Lower leg skin (tissue), 4 donors: ENCODE measurements at regions not wholly inside any gene's neighbourhood (a gene's known extent, or its start where the extent isn't known, plus 50 kb on each side); places are given as distances from the start of the nearest gene placed in this dataset.

Source experiments
- DNase-seq, 2 donors: peaks; one replicate each; pipeline ENCODE4 v3.0.0-alpha.2; 2019; ENCODE audit warnings: low spot score in 2 of 2
- H3K4me3 ChIP-seq: fragments of 200-600 bp; sonication (generic); 2 replicates; pipeline ENCODE4 v1.5.1; 2017; ENCODE audit warnings: mild to moderate bottlenecking, low read depth; ENCODE audit not compliant: poor library complexity, severe bottlenecking
- POLR2A ChIP-seq, 2 donors: fragments of 450-650 bp; IDR thresholded peaks; one replicate each; pipeline ENCODE4 v1.6.1; 2016 to 2017; ENCODE audit warnings: antibody characterized with exemption in 2 of 2, mild to moderate bottlenecking in 1 of 2, moderate library complexity in 1 of 2
- WGBS, 2 donors: methylation state at CpG; one replicate each; pipeline ENCODE4 v1.1.5; 2018; 5-methylcytosine and 5-hydroxymethylcytosine counted together
- intact Hi-C: fragments of 100-400 bp; cut with DNase I; formaldehyde crosslinking; loops from one replicate; pipeline ENCODE4 v1.15.0; 2023; ENCODE audit warnings: low total_unique reads
- TF ChIP-seq, protein P1 (sequence below), 3 donors: fragments of 450-650 bp; IDR thresholded peaks; one replicate each; pipeline ENCODE4 v1.5.1; 2016; ENCODE audit warnings: antibody characterized with exemption in 3 of 3, mild to moderate bottlenecking in 3 of 3, moderate library complexity in 2 of 3

DNA sequence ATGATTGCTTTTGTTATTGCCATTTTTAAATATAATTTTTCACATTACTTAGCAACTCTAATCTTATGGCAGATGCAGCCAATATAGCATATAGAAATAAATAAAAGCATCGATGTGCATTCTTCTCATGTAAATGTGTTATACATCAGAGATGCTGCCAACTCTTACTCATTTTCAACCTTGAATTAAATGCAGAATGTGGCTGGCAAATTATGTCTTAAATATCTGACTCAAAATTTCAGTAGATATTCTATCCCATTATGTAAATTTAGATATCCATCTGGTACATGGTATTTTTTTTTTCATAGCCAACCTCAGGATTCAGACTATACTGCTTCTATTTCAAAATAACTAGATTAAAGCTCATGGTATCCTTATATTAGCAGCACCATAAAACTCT, 916.7 kb upstream of the TMPRSS15 start:
- intact Hi-C loops: no loop called here
- no peak for DNase-seq
- TF ChIP-seq POLR2A (IDR thresholded peaks at IDR 0.05): no peak
- TF ChIP-seq, protein P1, sequence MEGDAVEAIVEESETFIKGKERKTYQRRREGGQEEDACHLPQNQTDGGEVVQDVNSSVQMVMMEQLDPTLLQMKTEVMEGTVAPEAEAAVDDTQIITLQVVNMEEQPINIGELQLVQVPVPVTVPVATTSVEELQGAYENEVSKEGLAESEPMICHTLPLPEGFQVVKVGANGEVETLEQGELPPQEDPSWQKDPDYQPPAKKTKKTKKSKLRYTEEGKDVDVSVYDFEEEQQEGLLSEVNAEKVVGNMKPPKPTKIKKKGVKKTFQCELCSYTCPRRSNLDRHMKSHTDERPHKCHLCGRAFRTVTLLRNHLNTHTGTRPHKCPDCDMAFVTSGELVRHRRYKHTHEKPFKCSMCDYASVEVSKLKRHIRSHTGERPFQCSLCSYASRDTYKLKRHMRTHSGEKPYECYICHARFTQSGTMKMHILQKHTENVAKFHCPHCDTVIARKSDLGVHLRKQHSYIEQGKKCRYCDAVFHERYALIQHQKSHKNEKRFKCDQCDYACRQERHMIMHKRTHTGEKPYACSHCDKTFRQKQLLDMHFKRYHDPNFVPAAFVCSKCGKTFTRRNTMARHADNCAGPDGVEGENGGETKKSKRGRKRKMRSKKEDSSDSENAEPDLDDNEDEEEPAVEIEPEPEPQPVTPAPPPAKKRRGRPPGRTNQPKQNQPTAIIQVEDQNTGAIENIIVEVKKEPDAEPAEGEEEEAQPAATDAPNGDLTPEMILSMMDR (IDR thresholded peaks at IDR 0.05): no peak
- H3K4me3 ChIP-seq: no peak overlapping the region
- 75 to 77% methylated on average over 1 of the region's 1 CpG for WGBS, 2 donors

DNA sequence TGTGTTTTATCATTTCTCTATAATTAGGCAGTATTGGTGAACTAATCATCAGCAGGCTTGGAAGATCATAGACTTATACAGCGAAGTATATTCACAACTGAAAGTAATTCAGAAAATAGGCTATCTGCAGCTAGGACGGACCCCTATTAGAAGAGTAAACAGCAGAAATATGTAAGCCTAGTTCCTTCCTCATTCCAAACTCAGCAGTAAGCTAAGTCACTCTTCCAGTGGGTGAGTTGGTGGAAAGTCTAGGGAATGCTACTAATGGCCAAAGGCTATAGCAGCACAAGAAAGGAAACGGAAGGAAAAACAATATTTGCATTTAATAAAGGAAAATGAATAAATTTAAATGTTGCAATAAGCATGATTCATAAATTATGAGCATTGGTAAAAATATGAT, 918.1 kb upstream of the TMPRSS15 start:
- TF ChIP-seq, protein P1 (IDR thresholded peaks at IDR 0.05): no peak
- TF ChIP-seq POLR2A (IDR thresholded peaks at IDR 0.05): no peak
- intact Hi-C loops: no loop called here
- no peak for DNase-seq
- H3K4me3 ChIP-seq: no peak overlapping the region
- WGBS, 2 donors: 66 to 67% methylated on average over 3 of the region's 3 CpGs

DNA sequence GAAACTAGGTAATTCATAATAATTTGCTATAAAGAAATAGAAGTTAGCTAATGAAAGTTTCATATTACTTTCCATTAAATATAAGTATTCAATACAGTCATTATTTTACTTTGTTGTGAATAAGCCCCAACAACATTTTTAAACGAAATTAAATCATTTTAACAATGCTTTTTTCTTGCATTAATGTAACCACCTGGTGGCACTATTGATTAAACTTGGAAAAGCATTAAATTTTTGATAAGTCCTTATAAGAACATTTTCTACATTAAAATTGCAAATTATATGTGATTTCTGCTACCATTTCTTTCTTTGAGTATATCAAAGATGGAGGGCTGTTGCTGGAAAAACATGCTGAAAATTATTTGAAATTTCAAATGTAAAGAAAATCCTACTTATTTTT, 918.8 kb upstream of the TMPRSS15 start:
- no peak overlapping the region for H3K4me3 ChIP-seq
- WGBS, 2 donors: 11 to 23% methylated on average over 1 of the region's 1 CpG
- no peak for DNase-seq
- intact Hi-C loops: no loop called here
- TF ChIP-seq POLR2A (IDR thresholded peaks at IDR 0.05): no peak
- TF ChIP-seq, protein P1 (IDR thresholded peaks at IDR 0.05): no peak

DNA sequence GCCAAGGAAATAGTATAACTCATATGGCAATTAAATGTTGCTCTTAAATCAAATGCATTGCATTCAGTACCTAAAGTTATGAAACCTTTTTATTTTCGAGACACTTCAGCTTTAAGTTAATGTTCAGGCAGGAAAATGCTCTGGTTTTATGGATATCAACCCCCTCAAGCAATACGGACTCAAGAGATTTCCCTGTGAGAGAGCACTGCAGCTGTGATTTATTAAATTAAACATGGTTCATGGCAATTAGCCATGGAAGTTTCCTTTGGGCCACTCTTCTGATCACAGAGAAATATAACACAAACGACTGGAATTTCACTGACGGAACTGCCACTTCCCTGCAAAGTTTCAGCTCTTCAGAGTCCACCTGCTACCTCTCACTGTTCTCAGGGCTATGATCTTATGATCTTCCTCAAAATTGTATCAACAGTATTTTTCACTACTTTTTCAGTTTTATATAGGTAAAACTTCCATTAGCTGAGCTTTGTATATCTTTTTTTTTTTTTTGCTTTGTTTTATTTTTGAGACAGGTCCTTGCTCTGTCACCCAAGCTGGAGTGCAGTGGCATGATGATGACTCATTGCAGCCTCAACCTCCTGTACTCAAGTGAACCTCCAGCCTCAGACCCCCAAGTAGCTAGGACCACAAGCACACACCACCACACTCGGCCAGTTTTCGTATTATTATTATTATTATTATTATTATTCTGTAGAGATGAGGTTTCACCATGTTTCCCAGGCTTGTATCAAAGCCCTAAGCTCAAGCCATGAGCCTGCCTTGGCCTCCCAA, 923.1 kb upstream of the TMPRSS15 start:
- no peak for TF ChIP-seq POLR2A (IDR thresholded peaks at IDR 0.05)
- TF ChIP-seq, protein P1 (IDR thresholded peaks at IDR 0.05): no peak
- intact Hi-C loops: no loop called here
- 45 to 47% methylated on average over 6 of the region's 6 CpGs for whole genome bisulfite sequencing, 2 donors
- H3K4me3 ChIP-seq: no peak overlapping the region
- no peak for DNase-seq

DNA sequence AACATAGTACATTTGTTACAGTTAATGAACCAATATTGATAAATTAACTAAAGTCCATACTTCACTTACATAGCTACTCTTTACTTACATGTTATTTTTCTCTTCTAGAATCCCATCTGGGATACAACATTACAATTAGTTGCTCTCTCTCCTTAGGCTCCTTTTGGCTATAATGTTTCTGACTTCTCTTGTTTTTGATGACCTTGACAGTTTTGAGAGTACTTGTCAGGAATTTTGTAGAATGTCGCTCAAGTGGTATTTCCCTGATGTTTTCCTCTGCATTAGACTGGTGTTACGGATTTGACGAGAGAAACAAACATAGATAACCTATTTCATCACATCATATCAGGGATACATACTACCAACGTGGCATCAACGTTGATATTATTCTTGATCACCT, 925.4 kb upstream of the TMPRSS15 start:
- TF ChIP-seq POLR2A (IDR thresholded peaks at IDR 0.05): no peak
- TF ChIP-seq, protein P1 (IDR thresholded peaks at IDR 0.05): no peak
- intact Hi-C loops: no loop called here
- H3K4me3 ChIP-seq: no peak overlapping the region
- DNase-seq: no peak
- 87 to 88% methylated on average over 5 of the region's 5 CpGs for WGBS, 2 donors

DNA sequence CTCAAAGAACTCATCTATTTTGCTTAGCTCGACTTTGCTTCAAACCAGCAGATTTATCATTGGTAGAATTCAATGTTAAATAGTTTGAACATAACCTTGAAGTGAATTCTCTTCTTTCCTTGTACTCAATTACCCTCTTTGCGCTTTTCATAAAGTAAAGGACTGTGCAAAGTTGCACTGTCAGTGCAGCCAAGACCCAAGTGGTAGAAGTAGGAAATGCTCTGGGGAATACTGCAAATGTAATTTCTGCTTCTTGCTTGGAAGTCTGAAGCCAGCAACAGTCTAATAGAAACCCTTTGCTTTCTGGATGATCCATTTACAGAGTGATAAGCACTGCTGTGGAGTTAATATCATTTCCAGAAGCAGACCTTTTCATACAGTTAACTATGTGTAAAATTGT, 936.7 kb upstream of the TMPRSS15 start:
- 47 to 62% methylated on average over 2 of the region's 2 CpGs for WGBS, 2 donors
- DNase-seq: no peak
- no peak overlapping the region for H3K4me3 ChIP-seq
- intact Hi-C loops: no loop called here
- no peak for TF ChIP-seq POLR2A (IDR thresholded peaks at IDR 0.05)
- TF ChIP-seq, protein P1 (IDR thresholded peaks at IDR 0.05): no peak
